ENCODE measurements at regions not wholly inside any gene's neighbourhood (a gene's known extent, or its start where the extent isn't known, plus 50 kb on each side); places are given as distances from the start of the nearest gene placed in this dataset.
A peak's percentile ranks its signal among the peaks of the same experiment; 100 is the strongest.

GRCh38 chr18:46325895-46326294 is 221.7 kb downstream of the HAUS1 start:
- DNase-seq: no peak

- DNase-seq: no peak
Measured at GRCh38 chr18:46329736-46330246, 225.6 kb downstream of the HAUS1 start.

- DNase-seq: no peak
Measured at GRCh38 chr18:46331316-46331715, 227.1 kb downstream of the HAUS1 start.

- no peak for DNase-seq
Measured at GRCh38 chr18:46332286-46332801, 228.2 kb downstream of the HAUS1 start.

GRCh38 chr18:46332921-46333341 is 228.7 kb downstream of the HAUS1 start:
- no peak for DNase-seq

GRCh38 chr18:46333431-46334135 is 229.4 kb downstream of the HAUS1 start:
- DNase-seq: peak; percentile 68

GRCh38 chr18:46334868-46335281 is 230.7 kb downstream of the HAUS1 start:
- peak; percentile 61 for DNase-seq

- DNase-seq: peak; percentile 80
Measured at GRCh38 chr18:46335534-46336101, 231.4 kb downstream of the HAUS1 start.

- no peak for DNase-seq
Measured at GRCh38 chr18:46336278-46337111, 232.3 kb downstream of the HAUS1 start.

GRCh38 chr18:46337271-46337670 is 233.1 kb downstream of the HAUS1 start:
- DNase-seq: no peak

- DNase-seq: no peak
Measured at GRCh38 chr18:46338205-46338604, 234.0 kb downstream of the HAUS1 start.

GRCh38 chr18:46338766-46339165 is 234.6 kb downstream of the HAUS1 start:
- no peak for DNase-seq

GRCh38 chr18:46340716-46341115 is 236.5 kb downstream of the HAUS1 start:
- DNase-seq: no peak

GRCh38 chr18:46341986-46342525 is 237.9 kb downstream of the HAUS1 start:
- DNase-seq: no peak

- DNase-seq: no peak
Measured at GRCh38 chr18:46343456-46343855, 239.3 kb downstream of the HAUS1 start.

GRCh38 chr18:46343931-46344372 is 239.8 kb downstream of the HAUS1 start:
- DNase-seq: no peak

GRCh38 chr18:46344416-46345180 is 240.4 kb downstream of the HAUS1 start:
- DNase-seq: no peak

GRCh38 chr18:46345181-46345465 is 240.9 kb downstream of the HAUS1 start:
- DNase-seq: no peak

- no peak for DNase-seq
Measured at GRCh38 chr18:46346213-46346612, 242.0 kb downstream of the HAUS1 start.

- no peak for DNase-seq
Measured at GRCh38 chr18:46346896-46347630, 242.9 kb downstream of the HAUS1 start.

GRCh38 chr18:46350598-46351159 is 246.5 kb downstream of the HAUS1 start:
- no peak for DNase-seq

Measured in right forelimb (tissue), 1 donor.